ENCODE measurements at regions not wholly inside any gene's neighbourhood (a gene's known extent, or its start where the extent isn't known, plus 50 kb on each side); places are given as distances from the start of the nearest gene placed in this dataset.

- no peak for TF ChIP-seq POLR2A (IDR thresholded peaks at IDR 0.05; ENCODE audit: low read length)
- TF ChIP-seq GATA1 (IDR thresholded peaks at IDR 0.05; ENCODE audit: low read depth, low read length), result no peak
Observed at GRCh38 chr1:43067233-43067745, 104.8 kb downstream of the EBNA1BP2 start.
